Endothelial cell of umbilical vein (primary cell): ENCODE measurements at regions not wholly inside any gene's neighbourhood (a gene's known extent, or its start where the extent isn't known, plus 50 kb on each side); places are given as distances from the start of the nearest gene placed in this dataset.

Experiments used
- EZH2 ChIP-seq: IDR thresholded peaks from 2 replicates; pipeline ENCODE4 v1.6.1; 2012; ENCODE audit warnings: borderline replicate concordance, low read depth, mild to moderate bottlenecking, moderate library complexity, low read length, inconsistent platforms; ENCODE audit not compliant: severe bottlenecking
- FOS ChIP-seq: IDR thresholded peaks from 2 replicates; pipeline ENCODE4 v1.6.1; 2011; ENCODE audit warnings: mild to moderate bottlenecking, low read length, moderate library complexity, borderline replicate concordance; ENCODE audit not compliant: insufficient read depth
- GATA2 ChIP-seq: IDR thresholded peaks from 2 replicates; pipeline ENCODE4 v1.7.0; 2011; ENCODE audit warnings: low read depth, mild to moderate bottlenecking, moderate library complexity, mixed read lengths, low read length; ENCODE audit not compliant: insufficient read length, insufficient read depth
- JUN ChIP-seq: IDR thresholded peaks from 2 replicates; pipeline ENCODE4 v1.6.1; 2011; ENCODE audit warnings: borderline replicate concordance, low read depth; ENCODE audit not compliant: insufficient read length, insufficient read depth
- MYC ChIP-seq: IDR thresholded peaks from one replicate; pipeline ENCODE4 v1.6.1; 2011; ENCODE audit warnings: mild to moderate bottlenecking, low read depth, low read length
- POLR2A ChIP-seq: IDR thresholded peaks from 2 replicates; pipeline ENCODE4 v1.6.1; 2012; ENCODE audit warnings: low read depth, mild to moderate bottlenecking, control low read depth, low read length
- POLR2AphosphoS5 ChIP-seq: IDR thresholded peaks from 2 replicates; pipeline ENCODE4 v1.6.1; 2012; ENCODE audit warnings: low read depth, mild to moderate bottlenecking, control low read depth, low read length, moderate library complexity; ENCODE audit not compliant: insufficient read depth
- TF ChIP-seq, protein P1 (sequence below), 2 donors: IDR thresholded peaks; 1 replicate in 1 of 2; 2 replicates in 1 of 2; pipeline ENCODE4 v1.5.1; 2011; ENCODE audit warnings: low read length in 2 of 2, mild to moderate bottlenecking in 2 of 2, moderate library complexity in 2 of 2, control low read depth in 1 of 2, inconsistent platforms in 1 of 2, low read depth in 1 of 2; ENCODE audit not compliant: insufficient read depth in 1 of 2; ENCODE audit errors: extremely low read depth in 1 of 2
- TF ChIP-seq, protein P2 (sequence below): IDR thresholded peaks from 2 replicates; pipeline ENCODE4 v1.6.1; 2011; ENCODE audit not compliant: insufficient read depth, insufficient read length

DNA sequence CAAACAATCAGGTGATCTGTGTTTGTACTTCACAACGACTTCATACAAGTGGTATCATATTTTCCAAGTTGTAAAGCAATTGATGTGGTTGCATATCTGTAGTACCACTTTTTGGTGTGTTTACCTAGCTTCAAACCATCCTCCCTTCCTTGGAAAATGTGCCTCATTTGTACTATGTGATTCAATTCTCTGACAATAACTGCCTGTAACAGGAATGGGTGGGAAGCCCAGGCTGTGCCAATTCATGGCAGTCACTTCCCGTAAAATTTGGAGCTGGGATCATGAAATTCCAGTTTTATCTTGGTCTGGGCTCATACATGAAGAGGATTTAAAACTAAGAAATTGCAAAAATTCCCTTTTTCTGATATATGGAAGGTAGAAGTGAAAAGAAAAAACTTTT lies 250.1 kb downstream of the DIO2 start:
- TF ChIP-seq, protein P1, sequence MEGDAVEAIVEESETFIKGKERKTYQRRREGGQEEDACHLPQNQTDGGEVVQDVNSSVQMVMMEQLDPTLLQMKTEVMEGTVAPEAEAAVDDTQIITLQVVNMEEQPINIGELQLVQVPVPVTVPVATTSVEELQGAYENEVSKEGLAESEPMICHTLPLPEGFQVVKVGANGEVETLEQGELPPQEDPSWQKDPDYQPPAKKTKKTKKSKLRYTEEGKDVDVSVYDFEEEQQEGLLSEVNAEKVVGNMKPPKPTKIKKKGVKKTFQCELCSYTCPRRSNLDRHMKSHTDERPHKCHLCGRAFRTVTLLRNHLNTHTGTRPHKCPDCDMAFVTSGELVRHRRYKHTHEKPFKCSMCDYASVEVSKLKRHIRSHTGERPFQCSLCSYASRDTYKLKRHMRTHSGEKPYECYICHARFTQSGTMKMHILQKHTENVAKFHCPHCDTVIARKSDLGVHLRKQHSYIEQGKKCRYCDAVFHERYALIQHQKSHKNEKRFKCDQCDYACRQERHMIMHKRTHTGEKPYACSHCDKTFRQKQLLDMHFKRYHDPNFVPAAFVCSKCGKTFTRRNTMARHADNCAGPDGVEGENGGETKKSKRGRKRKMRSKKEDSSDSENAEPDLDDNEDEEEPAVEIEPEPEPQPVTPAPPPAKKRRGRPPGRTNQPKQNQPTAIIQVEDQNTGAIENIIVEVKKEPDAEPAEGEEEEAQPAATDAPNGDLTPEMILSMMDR (IDR thresholded peaks at IDR 0.05; ENCODE audit: extremely low read depth in 1 of 2, insufficient read depth in 1 of 2, low read depth in 1 of 2, low read length in 2 of 2) = no peak
- TF ChIP-seq POLR2A (no peak), MYC (no peak), POLR2AphosphoS5 (no peak), EZH2 (no peak), GATA2 (no peak), JUN (no peak), FOS (no peak)
- TF ChIP-seq, protein P2, sequence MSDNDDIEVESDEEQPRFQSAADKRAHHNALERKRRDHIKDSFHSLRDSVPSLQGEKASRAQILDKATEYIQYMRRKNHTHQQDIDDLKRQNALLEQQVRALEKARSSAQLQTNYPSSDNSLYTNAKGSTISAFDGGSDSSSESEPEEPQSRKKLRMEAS = no peak
